Limb (tissue), 2 donors: ENCODE measurements at regions not wholly inside any gene's neighbourhood (a gene's known extent, or its start where the extent isn't known, plus 50 kb on each side); places are given as distances from the start of the nearest gene placed in this dataset.
"Not testable (repeated sequence)": the region's sequence is repeated elsewhere in the genome, so short reads cannot be mapped to it uniquely, and the experiment has no call there.

ENCODE experiments used
- DNase-seq, 2 donors: peaks; one replicate each; pipeline ENCODE4 v3.0.0-alpha.2; 2016; ENCODE audit errors: extremely low spot score in 2 of 2

GRCh38 chr12:114616081-114616480 is 67.9 kb downstream of the TBX3 start:
- DNase-seq, result no peak

GRCh38 chr12:114614040-114614439 is 69.9 kb downstream of the TBX3 start:
- no peak for DNase-seq

GRCh38 chr12:114612062-114612461 is 71.9 kb downstream of the TBX3 start:
- no peak for DNase-seq

- no peak for DNase-seq
Observed at GRCh38 chr12:114611145-114612018, 72.6 kb downstream of the TBX3 start.

GRCh38 chr12:114608509-114608908 is 75.5 kb downstream of the TBX3 start:
- no peak for DNase-seq

- no peak for DNase-seq
Observed at GRCh38 chr12:114605918-114606317, 78.1 kb downstream of the TBX3 start.

- DNase-seq, result peak; percentile 17 to 29
Observed at GRCh38 chr12:114604606-114605005, 79.4 kb downstream of the TBX3 start.

- DNase-seq, result not testable (repeated sequence)
Observed at GRCh38 chr12:114600584-114600983, 83.4 kb downstream of the TBX3 start.

- no peak for DNase-seq
Observed at GRCh38 chr12:114598111-114598510, 85.9 kb downstream of the TBX3 start.

- DNase-seq, result no peak
Observed at GRCh38 chr12:114592946-114593345, 91.0 kb downstream of the TBX3 start.

- no peak for DNase-seq
Observed at GRCh38 chr12:114588061-114588460, 95.9 kb downstream of the TBX3 start.

GRCh38 chr12:114580306-114580705 is 103.7 kb downstream of the TBX3 start:
- DNase-seq, result no peak

GRCh38 chr12:114579389-114579788 is 104.6 kb downstream of the TBX3 start:
- no peak for DNase-seq

GRCh38 chr12:114562654-114563053 is 121.3 kb downstream of the TBX3 start:
- DNase-seq, result no peak

- DNase-seq, result no peak
Observed at GRCh38 chr12:114555451-114555850, 128.5 kb downstream of the TBX3 start.

GRCh38 chr12:114547636-114548035 is 136.3 kb downstream of the TBX3 start:
- DNase-seq, result no peak

GRCh38 chr12:114530417-114530816 is 124.5 kb upstream of the TBX5 start:
- DNase-seq, result no peak

- DNase-seq, result no peak
Observed at GRCh38 chr12:114529966-114530365, 124.0 kb upstream of the TBX5 start.

GRCh38 chr12:114528766-114529165 is 122.8 kb upstream of the TBX5 start:
- DNase-seq, result no peak

GRCh38 chr12:114521160-114521559 is 115.2 kb upstream of the TBX5 start:
- not testable (repeated sequence) for DNase-seq

GRCh38 chr12:114512351-114512750 is 106.4 kb upstream of the TBX5 start:
- no peak for DNase-seq

GRCh38 chr12:114508529-114509129 is 102.7 kb upstream of the TBX5 start:
- DNase-seq, result peak; percentile 71 to 82

GRCh38 chr12:114506651-114507050 is 100.7 kb upstream of the TBX5 start:
- no peak for DNase-seq
